K562 (cell line): ENCODE measurements at regions not wholly inside any gene's neighbourhood (a gene's known extent, or its start where the extent isn't known, plus 50 kb on each side); places are given as distances from the start of the nearest gene placed in this dataset.

Source experiments
- ATAC-seq: fragments of 200-7000 bp; cut with Tn5 transposase; 3 replicates; pipeline ENCODE4 v1.9.1; 2020; ENCODE audit warnings: moderate library complexity
- BruUV-seq: library from RNA; stranded (reverse); fragments of 400-500 nt; replicated peaks from 2 replicates; lab custom pipeline; 2021; lab: Mats Ljungman, UMichigan
- CTCF ChIA-PET: fragments of 300-600 bp; formaldehyde crosslinking; extraction: SDS; loops from one replicate; lab custom pipeline; 2021; ENCODE audit warnings: low intra/inter-chr PET ratio; lab: Yijun Ruan, JAX
- POLR2A ChIA-PET: fragments of 300-600, 350-650 bp; sonication (Branson Sonifier 250); formaldehyde crosslinking; extraction: SDS; loops from one replicate; lab custom pipeline; 2021; ENCODE audit warnings: antibody characterized with exemption, inconsistent platforms; lab: Yijun Ruan, JAX
- DNase-seq, 4 experiments: peaks; one replicate each; pipeline versions ENCODE4 v3.0.0 to v3.0.0-alpha.2; 2011 to 2018; ENCODE audit warnings: low spot score in 3 of 4, mixed read lengths in 3 of 4; ENCODE audit errors: extremely low read depth in 1 of 4
- FAIRE-seq: peaks from 2 replicates; lab custom pipeline; 2011; peaks lifted over from hg19 to GRCh38; lab: Jason Lieb, UNC
- H2AFZ ChIP-seq: 2 replicates; pipeline ENCODE4 v1.6.0; 2011; ENCODE audit warnings: low read depth, low read length, control low read depth, inconsistent platforms
- H3K27ac ChIP-seq: fragments of 200-600 bp; 3 replicates; pipeline ENCODE4 v1.8.0; 2011; ENCODE audit warnings: low read depth, mild to moderate bottlenecking, control low read depth, inconsistent platforms, low read length, moderate library complexity, mixed read lengths; ENCODE audit errors: extremely low read depth
- H3K27me3 ChIP-seq, 2 experiments: fragments of 300-600 bp in 1 of 2; 2 replicates in 1 of 2; 3 replicates in 1 of 2; pipeline versions ENCODE4 v1.6.0 to v1.8.0; 2011; ENCODE audit warnings: inconsistent platforms in 2 of 2, low read length in 2 of 2, mild to moderate bottlenecking in 1 of 2, mixed read lengths in 1 of 2, moderate library complexity in 1 of 2; ENCODE audit not compliant: control insufficient read depth in 2 of 2, insufficient read depth in 2 of 2
- H3K36me3 ChIP-seq: fragments of 300-600 bp; 3 replicates; pipeline ENCODE4 v1.8.0; 2011; ENCODE audit warnings: mild to moderate bottlenecking, low read length, inconsistent platforms; ENCODE audit not compliant: control insufficient read depth, insufficient read depth
- H3K4me1 ChIP-seq, 2 experiments: fragments of 200-600 bp in 1 of 2; replicated peaks in 1 of 2; 2 replicates in 1 of 2; 3 replicates in 1 of 2; pipeline versions ENCODE4 v1.5.1 to v1.8.0; 2011; ENCODE audit warnings: inconsistent platforms in 2 of 2, low read length in 2 of 2, mild to moderate bottlenecking in 1 of 2, mixed read lengths in 1 of 2, moderate library complexity in 1 of 2; ENCODE audit not compliant: control insufficient read depth in 2 of 2, insufficient read depth in 2 of 2
- H3K4me2 ChIP-seq: 2 replicates; pipeline ENCODE4 v1.6.1; 2011; ENCODE audit warnings: low read length, control low read depth, inconsistent platforms, mixed read lengths; ENCODE audit not compliant: insufficient read depth
- H3K4me3 ChIP-seq: fragments of 200-600 bp; sonication (generic), shearing (Covaris generic); 2 replicates; pipeline ENCODE4 v1.5.1; 2016; ENCODE audit warnings: control low read depth, inconsistent platforms
- H3K79me2 ChIP-seq: fragments of 200-600 bp; 3 replicates; pipeline ENCODE4 v1.8.0; 2011; ENCODE audit warnings: low read length, inconsistent platforms; ENCODE audit not compliant: control insufficient read depth, insufficient read depth
- H3K9ac ChIP-seq, 2 experiments: 2 replicates each; pipeline versions ENCODE4 v1.6.0 to v1.6.1; 2011; ENCODE audit warnings: low read depth in 2 of 2, low read length in 2 of 2, control low read depth in 1 of 2, inconsistent platforms in 1 of 2, mild to moderate bottlenecking in 1 of 2, mixed read lengths in 1 of 2; ENCODE audit not compliant: insufficient read depth in 1 of 2
- H3K9me1 ChIP-seq: one replicate; pipeline ENCODE4 v1.6.0; 2011; ENCODE audit warnings: inconsistent platforms, mild to moderate bottlenecking, low read length, moderate library complexity; ENCODE audit not compliant: control insufficient read depth, insufficient read depth
- H3K9me3 ChIP-seq: replicated peaks from 2 replicates; pipeline ENCODE4 v1.5.1; 2011; ENCODE audit warnings: low read depth, low read length, inconsistent platforms; ENCODE audit not compliant: control insufficient read depth, insufficient read depth
- H4K20me1 ChIP-seq: replicated peaks from 2 replicates; pipeline ENCODE4 v1.6.1; 2011; ENCODE audit warnings: low read length, inconsistent platforms, mixed read lengths; ENCODE audit not compliant: control insufficient read depth, insufficient read depth
- E2F8 ChIP-seq: fragments of 450-650 bp; IDR thresholded peaks from 2 replicates; pipeline ENCODE4 v1.7.1; 2018; ENCODE audit warnings: mild to moderate bottlenecking, low read depth; ENCODE audit not compliant: partially characterized antibody
- E4F1 ChIP-seq: fragments of 250-450 bp; sonication (Bioruptor Pico); IDR thresholded peaks from 2 replicates; pipeline ENCODE4 v1.5.0; 2021; ENCODE audit warnings: mild to moderate bottlenecking, borderline replicate concordance
- ESRRB ChIP-seq: fragments of 250-450 bp; sonication (Bioruptor Pico); IDR thresholded peaks from 2 replicates; pipeline ENCODE4 v1.5.0; 2020; ENCODE audit warnings: mild to moderate bottlenecking, moderate library complexity, borderline replicate concordance
- HMGXB4 ChIP-seq: sonication (generic); formaldehyde crosslinking; IDR thresholded peaks from 2 replicates; pipeline ENCODE4 v1.8.1; 2023; ENCODE audit warnings: mild to moderate bottlenecking, missing genetic modification reagents
- KDM2B ChIP-seq: fragments of 250-450 bp; sonication (Bioruptor Pico); IDR thresholded peaks from 2 replicates; pipeline ENCODE4 v1.8.0; 2021; ENCODE audit warnings: mild to moderate bottlenecking, moderate library complexity
- MBD2 ChIP-seq: sonication (generic); IDR thresholded peaks from 2 replicates; pipeline ENCODE4 v1.6.1; 2016; ENCODE audit warnings: low read depth, borderline replicate concordance
- MCM7 ChIP-seq, 2 experiments: fragments of 450-650 bp; IDR thresholded peaks; 2 replicates each; pipeline ENCODE4 v1.6.1; 2016 to 2018
- NFXL1 ChIP-seq: fragments of 450-650 bp; formaldehyde crosslinking; IDR thresholded peaks from 2 replicates; pipeline ENCODE4 v1.4.0; 2021; ENCODE audit warnings: mild to moderate bottlenecking
- SIRT6 ChIP-seq: IDR thresholded peaks from one replicate; pipeline ENCODE4 v1.6.1; 2012; ENCODE audit warnings: low read depth, mild to moderate bottlenecking, control low read depth, inconsistent platforms, low read length, moderate library complexity
- ZNF253 ChIP-seq: fragments of 250-450 bp; sonication (Bioruptor Pico); conservative IDR thresholded peaks from 2 replicates; pipeline ENCODE4 v1.6.1; 2021; ENCODE audit warnings: mild to moderate bottlenecking
- ZNF431 ChIP-seq: sonication (generic); formaldehyde crosslinking; IDR thresholded peaks from 2 replicates; pipeline ENCODE4 v1.8.0; 2022; ENCODE audit warnings: mild to moderate bottlenecking, missing genetic modification reagents
- ZNF583 ChIP-seq: fragments of 250-450 bp; sonication (Bioruptor Pico); IDR thresholded peaks from 2 replicates; pipeline ENCODE4 v1.4.0; 2020
- WGBS: fragments of 100-300 bp; shearing (Covaris generic); methylation state at CpG from one replicate; pipeline ENCODE4 v1.1.6; 2016; ENCODE audit warnings: low coverage, mixed read lengths; ENCODE audit not compliant: insufficient coverage; ENCODE audit errors: missing lambda C conversion rate; 5-methylcytosine and 5-hydroxymethylcytosine counted together
- in situ Hi-C: fragments of 300-500 bp; cut with MboI; formaldehyde crosslinking; loops from 4 replicates; pipeline ENCODE4 v1.15.0; 2018; ENCODE audit warnings: inconsistent platforms, mixed read lengths
- intact Hi-C: fragments of 100-400 bp; cut with micrococcal nuclease; formaldehyde crosslinking; loops from 2 replicates; pipeline ENCODE4 v1.14.2; 2022

- TF ChIP-seq ZNF431 (CRISPR knock-in tag): 0 out of 2 replicates have a peak, but pooled peaks have one; percentile 15
- no peak for TF ChIP-seq E2F8
- no peak for TF ChIP-seq NFXL1 (CRISPR knock-in tag)
Measured at GRCh38 chr7:131105294-131105798, 222.3 kb upstream of the MKLN1 start (continued).

- Histone ChIP-seq H3K79me2 (peaks cover 36% of the 10 kb centered on the region), H3K9ac (peak overlapping the region; percentile 68 to 96), H3K4me2 (peak overlapping the region; percentile 89), H3K9me3 (no peaks in the 10 kb centered on the region), H3K4me1 (peaks cover 38 to 41% of the 10 kb centered on the region in 2 experiments), H3K27ac (peak overlapping the region; percentile 81), H4K20me1 (0 out of 2 replicates have a peak, but pooled peaks cover 4% of the 10 kb centered on the region), H2AFZ (peak overlapping the region; percentile 88), H3K4me3 (peak overlapping the region; percentile 61), H3K36me3 (peaks cover 4% of the 10 kb centered on the region; the same call in 1 of the 3 replicates), H3K9me1 (no peaks in the 10 kb centered on the region), H3K27me3 (no peaks in the 10 kb centered on the region)
- DNase-seq (peak; percentile 81 to 97 (median 94)), FAIRE-seq (peak; percentile 72), ATAC-seq (peak; percentile 48)
- POLR2A ChIA-PET: interaction anchor here (0.6 to 1.6 kb wide), 6 partner anchors 8 to 281 kb away, joined by 3 to 7 read pairs (median 4); no protein-coding TSS in a partner anchor
- in situ Hi-C loops (no loop called here), intact Hi-C loops (no loop called here)
- WGBS: under 1% methylated on average over 81 of the region's 110 CpGs
- BruUV-seq: TSS peak; percentile 30
- CTCF ChIA-PET: interaction anchor here (0.6 kb wide), 1 partner anchor 407 kb away, joined by 4 read pairs; no protein-coding TSS in a partner anchor
- TF ChIP-seq ZNF583 (CRISPR knock-in tag) (no peak; the same call in 1 of the 2 replicates), MCM7 (IDR thresholded peaks at IDR 0.05) (no peak), ZNF253 (CRISPR knock-in tag) (no peak), KDM2B (peak; percentile 94), SIRT6 (no peak), MBD2 (no peak), ESRRB (CRISPR knock-in tag) (no peak), E4F1 (CRISPR knock-in tag) (no peak), HMGXB4 (CRISPR knock-in tag) (peak; percentile 65)
Measured at GRCh38 chr7:131105799-131106680, 221.6 kb upstream of the MKLN1 start.
